Fibroblast of lung (primary cell): ENCODE measurements at regions not wholly inside any gene's neighbourhood (a gene's known extent, or its start where the extent isn't known, plus 50 kb on each side); places are given as distances from the start of the nearest gene placed in this dataset.

Experiments used
- CTCF ChIP-seq, 2 donors: IDR thresholded peaks in 1 of 2; conservative IDR thresholded peaks in 1 of 2; 1 replicate in 1 of 2; 2 replicates in 1 of 2; pipeline ENCODE4 v1.5.1; 2011 to 2012; ENCODE audit warnings: low read length in 2 of 2, control low read depth in 1 of 2, inconsistent platforms in 1 of 2, low read depth in 1 of 2, mild to moderate bottlenecking in 1 of 2
- EZH2 ChIP-seq: IDR thresholded peaks from 2 replicates; pipeline ENCODE4 v1.5.1; 2012; ENCODE audit warnings: low read length, control low read depth, mild to moderate bottlenecking; ENCODE audit errors: missing control alignments

GRCh38 chr20:47951521-47951971, 166.3 kb upstream of the SULF2 start:
- TF ChIP-seq CTCF (conservative IDR thresholded peaks at IDR 0.05 in 1 of 2, IDR thresholded peaks at IDR 0.05 in 1 of 2; ENCODE audit: low read depth in 1 of 2, low read length in 2 of 2) (no peak), EZH2 (no peak)
